GM21526 (cell line): ENCODE measurements at regions not wholly inside any gene's neighbourhood (a gene's known extent, or its start where the extent isn't known, plus 50 kb on each side); places are given as distances from the start of the nearest gene placed in this dataset.

ENCODE experiments used
- ATAC-seq: cut with Tn5 transposase; IDR thresholded peaks from one replicate; pipeline ENCODE4 v1.9.1; 2021; ENCODE audit warnings: moderate library complexity; ENCODE audit not compliant: unreplicated experiment, low FRiP score

DNA sequence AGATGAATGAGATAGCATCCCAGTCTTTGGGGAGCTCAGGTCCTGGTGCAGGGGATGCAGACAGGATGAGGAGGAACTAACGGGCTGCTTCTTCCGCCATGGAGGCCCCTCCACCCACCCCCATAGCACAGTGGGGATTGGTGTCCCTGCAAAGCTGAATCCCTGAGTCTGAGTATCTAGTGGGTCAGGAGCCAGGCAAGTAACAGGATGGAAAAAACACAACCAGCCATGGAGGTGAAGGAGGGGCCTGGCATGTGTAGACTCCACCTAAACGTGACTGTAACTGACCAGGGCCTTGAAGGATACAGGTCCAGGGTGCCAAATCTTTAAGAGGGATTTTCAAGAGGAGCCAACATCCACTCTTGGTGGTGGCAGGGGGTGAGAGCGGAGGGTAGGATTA, 327.8 kb upstream of the MSX2 start:
- ATAC-seq: no peak

DNA sequence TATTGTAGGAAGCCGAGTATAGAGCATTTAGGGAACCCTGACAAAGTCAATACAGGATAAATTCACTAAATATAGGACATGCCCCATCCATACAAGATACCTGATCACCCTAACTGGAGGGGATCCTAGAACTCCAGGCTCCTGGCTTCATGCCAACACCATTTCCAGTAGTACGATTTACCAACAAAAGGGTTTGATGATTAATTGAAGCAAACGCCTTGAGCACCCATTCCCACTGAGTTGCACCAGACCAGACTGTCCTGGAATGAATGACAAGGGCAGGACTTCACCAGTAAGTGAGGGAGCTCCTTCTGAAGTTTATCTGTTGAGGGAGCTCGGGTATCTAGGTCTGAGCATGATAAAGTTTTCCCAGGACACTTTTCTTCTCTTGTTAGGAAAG, 327.2 kb upstream of the MSX2 start:
- ATAC-seq: no peak

DNA sequence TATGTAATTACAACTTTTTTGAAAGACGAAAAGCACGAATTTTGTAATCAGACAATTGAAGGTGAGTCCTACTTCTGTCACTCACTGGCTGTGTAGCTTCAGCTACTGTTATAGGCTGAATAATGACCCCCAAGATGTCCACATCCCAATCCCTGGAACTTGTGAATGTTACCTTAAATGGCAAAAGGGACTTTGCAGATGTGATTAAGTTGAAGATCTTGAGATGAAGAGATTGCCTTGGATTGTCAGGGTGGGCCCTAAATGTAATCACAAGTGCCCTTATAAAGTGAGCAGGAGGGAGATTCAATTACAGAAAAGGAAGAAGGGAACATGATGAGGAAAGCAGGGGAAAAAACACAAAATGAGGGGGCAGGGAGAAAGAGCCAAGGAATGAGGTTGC, 326.2 kb upstream of the MSX2 start:
- no peak for ATAC-seq

DNA sequence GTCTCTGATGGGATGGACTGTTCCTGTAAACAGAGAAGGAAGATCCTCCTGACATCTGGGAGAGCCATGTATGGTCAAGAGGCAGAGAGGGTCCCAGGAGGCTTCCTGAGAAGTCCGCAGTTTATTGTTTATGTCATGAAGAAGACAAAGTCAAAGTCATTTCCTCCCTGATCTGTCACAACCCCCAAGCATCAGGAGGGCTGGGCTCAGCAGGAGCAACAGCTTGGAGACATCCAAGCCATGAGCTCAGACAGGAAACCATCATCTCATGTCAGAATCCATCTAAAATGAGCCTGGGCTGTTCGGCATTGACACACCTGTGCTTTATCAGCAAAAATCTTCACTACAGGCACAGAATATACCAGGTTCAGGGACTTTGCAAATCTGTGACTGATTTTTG, 325.0 kb upstream of the MSX2 start:
- ATAC-seq: no peak

DNA sequence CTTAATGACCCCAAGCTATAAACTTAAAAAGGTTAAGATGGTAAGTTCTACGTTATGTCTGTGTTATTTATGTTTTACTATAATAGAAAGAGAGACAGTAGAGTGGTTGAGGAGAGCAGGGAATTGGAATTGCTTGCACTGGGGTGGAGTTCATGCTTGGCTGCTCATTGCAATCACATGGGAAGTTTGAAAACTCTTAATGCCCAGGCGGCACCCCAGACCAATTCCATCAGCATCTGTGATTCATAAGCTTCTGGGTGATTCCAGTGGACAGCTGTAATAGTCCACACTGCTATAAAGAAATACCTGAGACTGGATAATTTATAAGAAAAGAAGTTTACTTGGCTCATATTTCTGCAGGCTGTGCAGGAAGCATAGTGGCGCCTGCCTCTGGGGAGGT, 323.9 kb upstream of the MSX2 start:
- ATAC-seq: no peak

DNA sequence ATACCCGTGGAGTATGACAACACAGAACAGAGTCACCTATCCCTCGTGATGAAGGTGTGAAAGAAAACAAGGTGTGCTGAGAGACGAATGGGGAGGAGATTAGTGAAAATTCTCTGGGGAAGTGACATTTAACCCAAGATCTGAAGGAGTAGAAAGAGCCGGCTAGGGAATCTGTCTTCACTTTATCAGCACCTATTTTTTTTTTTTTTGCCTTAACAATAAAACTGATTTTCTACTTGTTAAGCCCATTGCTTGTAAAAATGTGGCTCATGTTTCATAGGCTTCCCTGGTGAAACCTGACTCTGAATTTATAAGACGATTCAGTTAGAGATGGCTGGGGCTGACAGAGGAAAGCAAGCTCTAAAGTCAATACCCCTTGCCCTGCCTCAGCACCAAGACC, 322.6 kb upstream of the MSX2 start:
- no peak for ATAC-seq

DNA sequence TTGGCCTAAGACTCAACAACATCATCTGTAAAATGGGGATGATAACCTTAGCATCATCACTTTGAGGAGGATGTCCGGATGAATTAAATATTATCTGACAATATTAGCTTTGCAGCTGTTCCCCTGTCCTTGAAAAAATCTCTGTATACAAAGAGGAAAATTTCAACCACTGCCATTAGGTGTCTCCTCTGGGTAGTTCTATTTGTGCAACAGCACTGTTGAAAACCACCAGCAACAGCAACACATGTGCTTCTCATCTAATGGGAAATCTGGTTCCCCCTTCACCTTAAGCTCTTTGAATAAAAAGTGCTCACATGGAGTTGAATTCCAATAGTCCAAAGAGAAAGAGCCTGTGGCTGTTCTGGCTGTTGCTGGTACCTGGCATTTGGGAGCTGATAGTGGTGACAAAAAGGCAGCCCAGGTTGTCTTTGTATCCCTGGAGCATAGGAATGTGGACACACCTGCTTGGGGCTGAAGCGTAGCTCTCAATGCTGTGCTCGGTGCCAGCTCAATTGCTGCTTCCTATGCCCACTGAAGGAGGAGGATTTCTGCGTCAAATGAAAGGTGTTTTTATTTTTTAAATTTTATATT, 322.1 kb upstream of the MSX2 start:
- no peak for ATAC-seq

DNA sequence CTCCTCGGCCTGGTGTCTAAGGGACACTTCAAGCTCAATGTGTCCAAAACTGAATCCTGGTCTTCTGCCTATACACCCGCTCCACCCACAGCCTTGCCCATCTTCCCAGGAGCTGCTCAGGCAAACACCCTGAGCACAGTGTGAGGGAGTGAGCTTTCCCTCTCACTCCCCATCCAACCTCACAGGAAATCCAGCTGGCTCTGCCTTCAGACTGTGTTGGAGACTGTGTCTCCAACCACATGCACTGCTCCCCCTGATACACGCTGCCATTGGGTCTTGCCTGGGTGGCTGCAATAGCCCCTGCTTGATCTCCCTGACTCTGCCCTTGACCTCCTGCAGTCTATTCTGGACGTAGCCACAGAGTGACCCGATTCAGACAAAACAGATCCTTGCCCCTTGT, 319.5 kb upstream of the MSX2 start:
- no peak for ATAC-seq

DNA sequence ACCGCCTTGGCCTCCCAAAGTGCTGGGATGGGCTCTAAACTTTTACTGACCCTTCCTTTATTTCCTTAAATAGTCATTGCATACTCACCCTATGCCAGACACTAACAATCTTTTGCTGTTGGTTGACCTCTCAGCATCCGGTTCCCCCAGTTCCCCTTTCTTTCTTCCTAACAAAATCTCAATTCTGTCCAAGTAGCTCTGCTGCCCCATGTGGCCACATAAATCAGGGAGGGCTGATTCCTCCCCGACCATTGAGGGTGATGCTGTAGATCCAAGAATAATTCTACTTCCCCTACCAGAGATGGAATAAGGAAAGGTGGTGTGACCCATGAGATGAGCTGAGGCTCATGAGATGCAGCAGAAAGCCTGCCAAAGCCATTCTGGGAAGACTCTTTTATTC, 315.3 kb upstream of the MSX2 start:
- no peak for ATAC-seq

DNA sequence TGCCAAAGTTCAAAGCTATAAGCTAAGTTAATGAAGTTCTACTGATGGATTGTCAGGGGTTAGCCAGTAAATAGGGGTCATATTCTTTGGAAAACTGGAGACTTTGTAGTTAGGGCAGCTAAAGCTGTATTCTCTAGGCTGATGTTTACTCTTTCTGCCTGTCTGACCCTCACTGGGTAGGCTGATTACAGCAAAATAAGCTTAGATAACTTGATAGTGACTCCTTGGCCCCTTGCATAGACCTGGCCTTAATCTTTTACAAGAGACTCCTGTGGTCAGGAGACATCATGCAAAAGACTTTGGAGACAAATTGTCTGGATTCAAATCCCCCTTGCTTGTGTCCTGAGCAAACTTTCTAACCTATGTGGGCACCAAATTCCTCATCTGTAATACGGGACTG, 314.4 kb upstream of the MSX2 start:
- ATAC-seq: no peak

DNA sequence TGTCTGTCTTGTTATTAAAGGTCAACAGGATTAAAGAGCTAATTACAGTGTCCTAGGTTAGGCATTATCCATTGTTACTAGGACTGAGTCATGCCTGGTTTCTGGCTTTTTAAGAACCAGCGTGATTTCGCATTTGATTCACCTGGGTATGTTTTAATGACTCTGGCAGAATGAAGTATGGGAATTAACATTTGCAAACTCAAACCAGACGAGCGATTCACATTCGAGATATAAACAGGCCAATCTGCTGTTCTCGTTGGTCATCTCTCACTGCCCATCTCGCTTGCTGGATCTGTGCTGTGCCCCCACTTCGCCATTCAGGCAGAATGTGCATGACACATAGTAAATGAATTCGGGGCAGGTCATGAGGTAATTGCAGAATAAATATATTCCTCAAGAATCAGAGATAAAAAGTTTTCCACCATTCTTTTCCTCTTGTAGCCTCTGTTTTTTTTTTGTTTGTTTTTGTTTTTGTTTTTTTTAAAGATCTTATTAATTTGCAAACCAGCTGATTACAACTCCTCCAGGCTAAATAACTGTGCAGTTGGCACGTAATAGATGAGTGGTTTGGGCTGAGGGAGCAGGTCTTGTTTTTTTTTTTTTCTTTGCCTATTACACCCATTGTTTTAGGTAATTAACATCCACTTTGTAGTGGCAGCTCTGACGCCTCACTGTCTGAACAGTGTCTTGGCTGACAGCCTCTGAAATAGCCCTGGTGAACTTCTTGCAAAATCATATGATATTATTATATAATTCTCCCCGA, 313.5 kb upstream of the MSX2 start:
- no peak for ATAC-seq

DNA sequence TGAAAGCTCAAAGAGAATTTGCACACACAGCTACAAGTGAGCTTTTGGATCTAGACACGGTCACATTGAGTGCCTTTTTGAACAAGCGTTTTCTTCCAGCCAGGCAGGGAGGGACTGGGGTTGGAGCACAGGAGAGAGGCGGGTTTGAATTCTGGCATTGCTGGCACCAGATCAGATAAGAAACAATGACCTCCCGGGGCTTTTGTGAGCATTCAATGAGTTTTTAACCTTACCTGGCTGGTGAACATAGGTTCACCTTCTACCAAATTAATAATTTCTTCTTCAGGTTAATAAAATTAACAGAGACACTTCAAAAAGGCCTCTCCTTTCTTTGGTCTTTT, 312.9 kb upstream of the MSX2 start:
- no peak for ATAC-seq

DNA sequence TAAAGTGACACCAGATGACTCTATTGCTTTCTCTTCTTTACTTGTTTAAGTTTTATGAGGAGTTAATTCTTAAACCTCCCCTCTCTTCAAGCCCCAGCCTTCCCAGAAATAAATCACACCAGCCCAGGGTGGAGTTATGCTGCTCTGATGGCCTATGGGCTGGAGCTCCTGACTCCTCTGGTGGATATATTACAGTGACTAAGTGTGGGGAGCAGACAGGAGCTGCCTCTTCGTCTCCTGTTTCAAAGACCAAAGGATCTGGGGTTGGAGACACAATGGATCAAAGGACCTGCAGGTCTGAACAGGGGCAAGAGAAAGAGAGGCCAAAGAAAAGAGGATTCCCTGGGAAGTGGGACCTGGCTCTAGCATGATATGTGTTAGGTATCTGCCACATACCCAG, 312.0 kb upstream of the MSX2 start:
- no peak for ATAC-seq

DNA sequence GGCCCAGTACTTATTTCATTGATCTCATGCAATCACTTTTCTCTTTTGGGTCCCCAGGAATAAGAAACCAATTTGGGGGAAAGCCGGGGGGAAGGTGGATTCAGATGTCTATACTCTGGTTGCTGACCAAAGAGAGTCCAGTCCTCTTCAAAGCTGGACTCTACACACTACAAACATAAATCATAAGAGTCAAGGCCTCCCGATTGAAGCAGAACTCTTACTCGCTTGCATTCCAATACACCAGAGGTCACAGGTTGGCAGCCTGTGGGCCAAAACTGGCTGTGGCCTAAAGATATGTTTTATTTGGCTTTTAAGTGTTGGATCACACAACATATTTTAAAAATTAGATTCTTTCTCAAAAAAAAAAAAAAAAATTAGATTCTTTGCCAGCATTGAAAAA, 311.4 kb upstream of the MSX2 start:
- no peak for ATAC-seq

DNA sequence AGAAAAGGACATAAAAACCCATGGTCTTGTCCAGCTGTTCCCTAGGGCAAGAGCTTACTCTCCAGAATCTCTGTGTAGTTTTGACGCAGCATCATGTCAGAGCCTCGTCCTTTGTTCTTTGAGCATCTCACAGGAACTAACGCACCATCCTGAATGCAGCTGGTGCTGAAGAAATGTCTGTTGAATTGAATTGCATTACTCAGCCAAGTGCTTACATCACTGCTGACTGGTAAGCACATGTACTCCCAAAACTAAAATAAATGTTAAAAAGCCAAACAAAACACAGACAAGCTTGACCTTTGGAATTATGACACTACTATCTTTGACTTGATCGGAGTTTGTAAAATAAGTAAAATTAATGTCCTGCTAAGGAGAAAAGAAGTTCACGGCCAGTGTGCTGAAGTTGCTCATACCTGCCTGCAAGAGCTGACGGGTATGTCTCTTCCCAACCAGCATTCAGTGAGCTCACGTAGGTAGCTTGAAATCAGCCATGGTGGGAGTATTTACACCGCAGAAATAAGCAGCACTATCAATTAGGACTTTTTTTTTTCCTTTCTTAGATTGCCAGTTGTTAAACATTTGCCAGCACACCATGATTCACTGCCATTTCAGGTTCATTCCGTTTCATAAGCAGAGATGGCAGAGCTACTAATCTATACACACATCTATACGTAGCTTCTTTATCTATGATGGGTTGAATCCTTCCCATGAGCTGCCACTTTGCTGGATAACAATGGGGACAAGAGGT, 310.6 kb upstream of the MSX2 start:
- ATAC-seq: no peak

DNA sequence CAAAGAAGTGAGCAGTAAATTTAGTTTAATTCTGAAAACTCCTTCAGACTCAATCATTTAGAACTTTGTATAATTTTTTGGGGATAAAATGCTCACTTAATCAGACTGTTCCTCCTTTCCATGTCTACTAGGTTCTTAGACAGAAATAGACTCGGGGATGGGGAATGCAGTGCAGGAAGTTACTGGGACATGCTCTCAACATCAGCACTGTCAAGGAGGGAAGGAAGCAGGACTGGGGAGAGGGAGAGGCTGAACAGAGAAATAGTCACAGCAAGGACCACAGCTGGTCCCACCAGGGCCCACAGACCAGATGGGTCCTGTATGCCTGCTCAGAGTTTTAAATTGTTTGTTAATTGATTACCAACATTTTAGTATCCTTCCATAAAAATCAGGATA, 310.1 kb upstream of the MSX2 start:
- ATAC-seq: no peak

DNA sequence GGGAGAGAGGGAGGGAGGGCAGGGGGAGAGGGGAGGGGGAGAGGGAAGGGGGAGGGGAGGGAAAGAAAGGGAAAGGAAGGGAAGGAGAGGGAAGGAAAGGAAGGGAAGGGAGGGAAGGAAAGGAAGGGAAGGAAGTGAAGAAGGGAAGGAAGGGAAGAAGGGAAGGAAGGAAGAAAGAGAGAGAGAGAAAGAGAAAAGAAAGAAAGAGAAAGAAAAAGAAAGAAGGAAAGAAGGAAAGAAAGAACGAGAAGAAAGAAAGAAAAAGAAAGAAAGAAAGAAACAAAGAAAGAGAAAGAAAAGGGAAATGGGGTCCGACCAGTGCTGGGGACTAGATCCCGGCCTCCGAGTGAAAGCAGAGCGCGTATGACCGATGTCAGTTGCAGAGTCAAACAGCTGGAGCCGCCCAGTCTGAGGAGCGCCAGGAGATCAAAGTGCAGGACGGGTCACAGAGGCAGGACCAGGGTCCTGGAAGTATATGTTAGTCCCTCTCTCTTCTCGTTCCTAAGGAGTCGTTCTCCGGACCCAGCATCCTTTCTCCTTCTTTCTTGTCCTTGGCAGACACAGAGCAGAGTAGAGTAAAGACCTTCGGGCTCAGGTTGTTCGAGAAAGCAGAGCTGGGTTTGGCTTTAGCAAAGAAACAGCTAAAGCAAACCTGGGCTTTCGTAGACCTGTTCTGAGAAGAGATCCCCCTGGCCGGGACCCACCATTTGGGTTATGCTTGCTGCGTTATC, 305.4 kb upstream of the MSX2 start:
- peak; percentile 19 for ATAC-seq

DNA sequence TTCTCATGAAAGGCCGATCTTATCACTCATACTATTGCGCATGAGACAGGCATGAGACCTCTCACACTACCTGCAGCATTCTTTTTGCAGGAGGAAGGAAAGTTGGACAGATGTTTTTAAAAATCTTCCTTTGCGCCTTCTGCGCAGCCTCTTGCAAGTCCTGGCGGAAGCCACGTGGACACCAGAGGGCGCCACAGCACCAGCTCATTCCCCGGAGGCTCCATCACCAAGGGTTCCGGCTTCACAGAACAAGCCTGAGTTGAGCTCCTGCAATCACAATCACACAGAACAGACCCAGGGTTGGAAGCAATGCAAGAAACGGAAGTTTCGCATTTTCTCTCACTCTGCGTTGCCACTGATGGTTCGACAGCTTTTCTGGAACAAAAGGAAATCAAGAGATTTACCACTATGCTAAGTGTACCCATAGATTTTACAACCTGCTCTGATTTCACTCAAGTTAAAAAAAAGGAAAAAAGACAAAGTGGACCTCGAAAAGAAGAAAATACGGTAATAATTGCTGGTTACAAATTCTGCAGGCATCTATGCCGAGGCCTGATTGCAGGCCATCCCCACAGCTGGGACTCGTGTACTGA, 304.7 kb upstream of the MSX2 start:
- peak; percentile 85 for ATAC-seq

DNA sequence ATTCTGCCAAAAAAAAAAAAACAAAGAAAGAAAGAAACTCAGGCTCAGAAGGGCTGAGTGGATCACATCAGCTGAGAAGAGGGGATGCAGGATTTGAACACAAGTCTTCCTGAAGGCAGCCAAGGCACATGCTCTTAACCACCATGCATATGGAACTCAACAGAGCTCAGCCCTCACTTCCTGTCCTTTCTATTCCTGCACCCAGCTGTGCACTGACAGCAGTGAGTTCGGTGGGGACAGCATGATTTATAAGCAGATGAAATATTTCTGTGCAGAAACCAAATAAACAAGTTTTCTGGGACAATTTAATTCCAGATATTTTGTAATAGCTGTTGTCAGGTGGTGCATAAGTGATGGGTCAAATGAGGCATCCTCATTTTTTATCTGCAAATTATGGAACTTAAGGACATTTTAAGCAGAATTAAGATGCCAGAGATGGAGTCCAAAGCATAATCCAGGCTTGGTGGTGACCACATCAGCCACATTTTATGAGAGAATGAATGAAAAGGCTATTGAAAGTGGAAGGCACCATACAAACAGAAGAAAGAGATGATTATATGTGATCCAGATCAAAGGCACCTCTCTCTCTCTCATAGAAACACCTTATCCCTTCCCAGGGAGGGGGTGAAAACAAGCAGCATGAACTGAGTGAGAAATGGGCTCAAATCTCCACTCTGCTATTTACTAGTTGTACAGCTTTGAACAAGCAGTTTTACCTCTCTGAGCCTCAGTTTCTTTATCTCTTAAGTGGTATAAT, 303.6 kb upstream of the MSX2 start:
- no peak for ATAC-seq

DNA sequence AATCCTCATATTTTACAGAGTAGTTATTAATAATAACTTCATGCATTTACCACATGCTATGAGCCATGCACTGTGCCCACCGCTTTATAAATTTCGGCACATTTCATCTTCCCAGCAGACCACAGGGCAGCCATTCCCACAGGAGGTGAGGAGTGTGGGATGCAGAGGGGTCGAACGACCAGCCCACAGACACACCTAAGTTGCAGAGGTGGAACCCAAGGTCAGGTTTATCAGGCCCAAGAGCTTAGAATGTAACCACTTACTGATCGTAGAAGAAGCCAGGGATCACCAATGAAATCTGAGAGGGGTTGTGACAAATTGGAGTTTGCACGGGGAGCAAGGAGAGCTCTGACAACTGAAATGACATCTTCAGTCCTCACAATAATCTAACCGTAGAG, 303.0 kb upstream of the MSX2 start:
- no peak for ATAC-seq
